GM23338 (cell line): ENCODE measurements at regions not wholly inside any gene's neighbourhood (a gene's known extent, or its start where the extent isn't known, plus 50 kb on each side); places are given as distances from the start of the nearest gene placed in this dataset.

Source experiments
- POLR2AphosphoS5 ChIP-seq: IDR thresholded peaks from 2 replicates; pipeline ENCODE4 v1.6.1; 2016; ENCODE audit warnings: antibody characterized with exemption, low read depth
- REST ChIP-seq: IDR thresholded peaks from one replicate; pipeline ENCODE4 v1.6.1; 2018; ENCODE audit warnings: antibody characterized with exemption; ENCODE audit not compliant: unreplicated experiment
- ZNF114 ChIP-seq: fragments of 250-450 bp; sonication (Bioruptor Pico); IDR thresholded peaks from 2 replicates; pipeline ENCODE4 v1.5.0; 2020; ENCODE audit warnings: mild to moderate bottlenecking, moderate library complexity

- no peak for TF ChIP-seq REST
- TF ChIP-seq POLR2AphosphoS5 = no peak
- no peak for TF ChIP-seq ZNF114 (CRISPR knock-in tag)
Observed at GRCh38 chr6:44530910-44531234, 143.4 kb downstream of the CDC5L start.
